ENCODE measurements at regions not wholly inside any gene's neighbourhood (a gene's known extent, or its start where the extent isn't known, plus 50 kb on each side); places are given as distances from the start of the nearest gene placed in this dataset.

DNA sequence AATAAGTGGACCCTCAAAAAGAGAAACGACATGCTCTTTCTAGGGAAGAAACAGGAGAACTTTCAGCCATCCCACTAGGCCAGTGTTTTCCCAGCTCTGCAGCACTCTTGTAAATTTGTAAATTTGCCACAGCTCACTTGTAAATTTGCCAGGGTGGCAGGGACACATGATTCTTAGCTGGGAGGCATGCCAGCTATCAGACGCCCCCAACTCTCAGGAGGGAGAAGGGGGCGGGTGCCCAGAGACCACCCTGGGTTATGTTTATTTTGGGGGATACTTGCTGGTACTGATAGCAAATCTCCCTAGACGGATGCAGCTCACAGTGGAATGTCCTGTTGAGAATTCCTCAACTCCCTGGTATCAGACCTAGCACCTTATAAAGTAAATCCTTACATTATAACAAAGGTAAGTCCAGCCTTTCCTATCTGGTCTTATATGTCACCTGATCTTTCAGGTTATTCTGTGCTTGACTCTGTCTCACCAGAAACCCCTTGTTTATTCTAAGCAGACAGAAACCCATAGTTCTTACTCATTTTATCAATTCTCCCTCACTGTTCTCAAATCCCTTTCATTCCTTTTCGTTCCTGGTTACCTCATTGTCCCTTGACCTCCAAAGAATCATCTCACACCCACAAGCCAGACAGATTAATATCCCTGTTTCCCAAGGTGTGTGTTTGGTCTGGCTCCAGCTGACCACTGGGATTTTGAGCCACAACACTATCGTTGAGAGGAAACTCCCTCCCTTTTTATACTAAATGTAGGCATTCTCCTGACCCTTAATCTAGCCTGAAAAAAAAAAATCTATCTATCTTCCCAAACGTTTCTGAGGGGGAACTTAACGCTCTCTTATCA lies 69.3 kb upstream of the HMGA2 start:
- TF ChIP-seq EZH2 (IDR thresholded peaks at IDR 0.05; ENCODE audit: low read length, missing control alignments): no peak
- TF ChIP-seq, protein P1, sequence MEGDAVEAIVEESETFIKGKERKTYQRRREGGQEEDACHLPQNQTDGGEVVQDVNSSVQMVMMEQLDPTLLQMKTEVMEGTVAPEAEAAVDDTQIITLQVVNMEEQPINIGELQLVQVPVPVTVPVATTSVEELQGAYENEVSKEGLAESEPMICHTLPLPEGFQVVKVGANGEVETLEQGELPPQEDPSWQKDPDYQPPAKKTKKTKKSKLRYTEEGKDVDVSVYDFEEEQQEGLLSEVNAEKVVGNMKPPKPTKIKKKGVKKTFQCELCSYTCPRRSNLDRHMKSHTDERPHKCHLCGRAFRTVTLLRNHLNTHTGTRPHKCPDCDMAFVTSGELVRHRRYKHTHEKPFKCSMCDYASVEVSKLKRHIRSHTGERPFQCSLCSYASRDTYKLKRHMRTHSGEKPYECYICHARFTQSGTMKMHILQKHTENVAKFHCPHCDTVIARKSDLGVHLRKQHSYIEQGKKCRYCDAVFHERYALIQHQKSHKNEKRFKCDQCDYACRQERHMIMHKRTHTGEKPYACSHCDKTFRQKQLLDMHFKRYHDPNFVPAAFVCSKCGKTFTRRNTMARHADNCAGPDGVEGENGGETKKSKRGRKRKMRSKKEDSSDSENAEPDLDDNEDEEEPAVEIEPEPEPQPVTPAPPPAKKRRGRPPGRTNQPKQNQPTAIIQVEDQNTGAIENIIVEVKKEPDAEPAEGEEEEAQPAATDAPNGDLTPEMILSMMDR (conservative IDR thresholded peaks at IDR 0.05 in 1 of 2, IDR thresholded peaks at IDR 0.05 in 1 of 2; ENCODE audit: low read depth in 1 of 2, low read length in 2 of 2): no peak
- H3K4me1 ChIP-seq (ENCODE audit: control insufficient read depth, extremely low read depth, insufficient read depth, low read length): peaks cover 2% of the 10 kb centered on the region
- no peak overlapping the region for H3K4me2 ChIP-seq (ENCODE audit: extremely low read depth, insufficient read depth, low read length)
- H2AFZ ChIP-seq (ENCODE audit: low read length): no peak overlapping the region
- H3K27ac ChIP-seq (ENCODE audit: insufficient read depth, low read length): no peak overlapping the region
- H4K20me1 ChIP-seq (ENCODE audit: control insufficient read depth, extremely low read depth, insufficient read depth, low read length): no peaks in the 10 kb centered on the region
- no peaks in the 10 kb centered on the region for H3K36me3 ChIP-seq (ENCODE audit: control insufficient read depth, insufficient read depth, low read length)
- H3K9ac ChIP-seq (ENCODE audit: insufficient read depth, low read length): no peak overlapping the region
- H3K27me3 ChIP-seq (ENCODE audit: control insufficient read depth, insufficient read depth, low read length): no peaks in the 10 kb centered on the region
- DNase-seq (ENCODE audit: low read depth in 2 of 2): no peak
- no peaks in the 10 kb centered on the region for H3K79me2 ChIP-seq (ENCODE audit: control insufficient read depth, insufficient read depth, low read length)
- no peak overlapping the region for H3K4me3 ChIP-seq (replicated peaks in 1 of 4; ENCODE audit: control extremely low read depth in 1 of 4, insufficient read depth in 1 of 4, low read depth in 3 of 4, low read length in 4 of 4)
- H3K9me3 ChIP-seq (ENCODE audit: control insufficient read depth, insufficient read depth, low read depth, low read length): no peaks in the 10 kb centered on the region

DNA sequence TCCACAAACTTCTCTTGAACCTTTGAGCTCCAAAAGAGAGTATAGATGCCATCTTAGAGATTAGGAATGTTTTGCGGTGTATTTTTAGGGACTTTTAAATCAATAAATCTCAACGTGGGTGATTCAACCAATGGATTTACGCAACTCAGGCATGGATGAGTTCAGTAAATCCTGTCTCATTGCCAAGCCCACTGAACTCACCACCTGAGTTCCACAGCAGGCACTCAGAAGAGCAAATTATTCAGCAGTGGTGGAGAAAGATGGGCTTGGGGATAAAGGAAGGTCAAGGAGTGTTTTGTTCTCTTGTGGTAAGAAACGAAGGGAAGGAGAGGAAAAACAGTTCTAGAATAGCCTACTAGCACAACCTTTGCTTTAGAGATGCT lies 68.7 kb upstream of the HMGA2 start:
- Histone ChIP-seq H4K20me1 (ENCODE audit: control insufficient read depth, extremely low read depth, insufficient read depth, low read length) (no peaks in the 10 kb centered on the region), H3K9ac (ENCODE audit: insufficient read depth, low read length) (no peak overlapping the region), H3K36me3 (ENCODE audit: control insufficient read depth, insufficient read depth, low read length) (no peaks in the 10 kb centered on the region), H3K4me2 (ENCODE audit: extremely low read depth, insufficient read depth, low read length) (no peak overlapping the region), H3K27ac (ENCODE audit: insufficient read depth, low read length) (no peak overlapping the region), H3K4me1 (ENCODE audit: control insufficient read depth, extremely low read depth, insufficient read depth, low read length) (peaks cover 2% of the 10 kb centered on the region), H3K27me3 (ENCODE audit: control insufficient read depth, insufficient read depth, low read length) (no peaks in the 10 kb centered on the region), H3K4me3 (replicated peaks in 1 of 4; ENCODE audit: control extremely low read depth in 1 of 4, insufficient read depth in 1 of 4, low read depth in 3 of 4, low read length in 4 of 4) (no peak overlapping the region), H2AFZ (ENCODE audit: low read length) (no peak overlapping the region), H3K79me2 (ENCODE audit: control insufficient read depth, insufficient read depth, low read length) (no peaks in the 10 kb centered on the region), H3K9me3 (ENCODE audit: control insufficient read depth, insufficient read depth, low read depth, low read length) (no peaks in the 10 kb centered on the region)
- TF ChIP-seq, protein P1 (conservative IDR thresholded peaks at IDR 0.05 in 1 of 2, IDR thresholded peaks at IDR 0.05 in 1 of 2; ENCODE audit: low read depth in 1 of 2, low read length in 2 of 2): no peak
- TF ChIP-seq EZH2 (IDR thresholded peaks at IDR 0.05; ENCODE audit: low read length, missing control alignments): no peak
- DNase-seq (ENCODE audit: low read depth in 2 of 2): peak in 1 of 2 donors; percentile 45

DNA sequence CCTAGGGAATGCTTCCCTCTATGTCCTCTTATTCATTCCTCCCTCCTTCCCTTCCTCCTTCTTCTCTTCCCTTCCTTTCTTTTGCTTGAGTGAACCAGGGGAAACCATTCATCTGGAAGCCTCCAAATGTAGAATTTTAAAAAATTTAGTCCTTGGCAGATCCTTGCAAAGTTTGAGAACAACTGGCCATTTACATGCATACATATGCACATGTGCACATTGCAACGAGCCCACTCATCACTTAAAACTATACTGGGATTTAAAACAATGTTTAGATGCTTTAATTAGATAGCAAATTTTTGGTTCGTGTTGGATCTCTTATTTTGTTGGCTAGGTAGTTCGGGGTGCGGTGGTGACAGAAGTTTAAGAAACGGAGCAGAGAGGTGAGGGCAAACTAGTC lies 68.0 kb upstream of the HMGA2 start:
- TF ChIP-seq EZH2 (IDR thresholded peaks at IDR 0.05; ENCODE audit: low read length, missing control alignments): no peak
- no peak overlapping the region for H3K4me2 ChIP-seq (ENCODE audit: extremely low read depth, insufficient read depth, low read length)
- H4K20me1 ChIP-seq (ENCODE audit: control insufficient read depth, extremely low read depth, insufficient read depth, low read length): no peaks in the 10 kb centered on the region
- H3K4me3 ChIP-seq (replicated peaks in 1 of 4; ENCODE audit: control extremely low read depth in 1 of 4, insufficient read depth in 1 of 4, low read depth in 3 of 4, low read length in 4 of 4): no peak overlapping the region
- peaks cover 2% of the 10 kb centered on the region for H3K4me1 ChIP-seq (ENCODE audit: control insufficient read depth, extremely low read depth, insufficient read depth, low read length)
- no peak for DNase-seq (ENCODE audit: low read depth in 2 of 2)
- H3K79me2 ChIP-seq (ENCODE audit: control insufficient read depth, insufficient read depth, low read length): no peaks in the 10 kb centered on the region
- H3K36me3 ChIP-seq (ENCODE audit: control insufficient read depth, insufficient read depth, low read length): no peaks in the 10 kb centered on the region
- no peak overlapping the region for H3K9ac ChIP-seq (ENCODE audit: insufficient read depth, low read length)
- H3K9me3 ChIP-seq (ENCODE audit: control insufficient read depth, insufficient read depth, low read depth, low read length): no peaks in the 10 kb centered on the region
- H2AFZ ChIP-seq (ENCODE audit: low read length): no peak overlapping the region
- no peaks in the 10 kb centered on the region for H3K27me3 ChIP-seq (ENCODE audit: control insufficient read depth, insufficient read depth, low read length)
- no peak overlapping the region for H3K27ac ChIP-seq (ENCODE audit: insufficient read depth, low read length)

All from fibroblast of lung (primary cell).